HG03565 (cell line): ENCODE measurements at regions not wholly inside any gene's neighbourhood (a gene's known extent, or its start where the extent isn't known, plus 50 kb on each side); places are given as distances from the start of the nearest gene placed in this dataset.

Experiments used
- ATAC-seq: cut with Tn5 transposase; IDR thresholded peaks from one replicate; pipeline ENCODE4 v1.9.1; 2021; ENCODE audit warnings: mild to moderate bottlenecking, moderate library complexity; ENCODE audit not compliant: unreplicated experiment

- no peak for ATAC-seq
Observed at GRCh38 chr14:38850664-38851063, 252.4 kb downstream of the SEC23A start.

GRCh38 chr14:38848243-38848935, 254.6 kb downstream of the SEC23A start:
- no peak for ATAC-seq

GRCh38 chr14:38847161-38847560, 255.9 kb downstream of the SEC23A start:
- no peak for ATAC-seq

DNA sequence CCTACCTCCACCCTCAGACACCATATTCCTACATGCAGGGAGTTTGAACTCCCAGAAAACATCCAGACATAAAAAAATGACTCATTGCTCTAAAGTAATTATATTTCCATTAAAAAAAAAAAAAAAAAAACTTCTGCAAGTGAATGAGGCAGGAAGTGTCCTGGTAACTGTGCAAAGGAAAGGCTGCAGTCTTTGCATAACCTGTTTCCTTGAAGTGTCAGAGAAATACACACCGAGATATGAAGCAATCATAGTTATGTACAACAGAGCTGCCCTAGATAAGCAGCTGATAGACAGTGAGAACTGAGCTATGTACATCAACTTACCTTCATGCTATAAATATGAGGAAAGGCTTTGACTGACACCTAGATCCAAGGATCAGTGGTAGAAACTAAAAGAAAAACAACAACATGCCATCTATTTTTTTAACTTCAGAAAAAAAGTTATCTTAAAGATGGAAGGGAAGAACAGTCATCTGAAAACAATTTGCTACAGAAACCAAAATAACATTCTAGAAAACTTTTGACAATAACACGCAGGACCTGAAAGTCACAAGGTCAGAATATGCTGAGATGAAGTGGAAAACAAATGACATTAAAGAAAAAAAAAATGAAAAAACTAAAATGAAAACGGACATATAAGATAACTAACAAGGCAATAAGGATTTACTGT, 263.2 kb downstream of the SEC23A start:
- ATAC-seq, result no peak

DNA sequence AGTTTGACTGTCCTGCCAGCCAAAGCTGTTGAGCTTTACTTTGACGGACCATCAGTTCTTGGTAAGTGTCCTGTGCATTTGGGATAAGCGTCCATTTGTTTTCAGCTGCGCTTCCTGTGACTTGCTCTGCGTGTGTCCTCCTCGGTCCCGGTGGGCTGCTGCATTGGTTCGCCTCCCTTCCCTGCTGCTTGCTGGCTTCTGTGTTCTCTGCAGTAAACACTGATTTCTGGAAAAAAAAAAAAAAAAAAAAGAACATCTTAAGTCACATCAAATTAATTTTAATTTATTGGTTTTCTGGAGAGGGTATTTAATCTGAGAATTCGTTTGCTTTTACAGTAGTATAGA, 264.1 kb downstream of the SEC23A start:
- ATAC-seq, result no peak

DNA sequence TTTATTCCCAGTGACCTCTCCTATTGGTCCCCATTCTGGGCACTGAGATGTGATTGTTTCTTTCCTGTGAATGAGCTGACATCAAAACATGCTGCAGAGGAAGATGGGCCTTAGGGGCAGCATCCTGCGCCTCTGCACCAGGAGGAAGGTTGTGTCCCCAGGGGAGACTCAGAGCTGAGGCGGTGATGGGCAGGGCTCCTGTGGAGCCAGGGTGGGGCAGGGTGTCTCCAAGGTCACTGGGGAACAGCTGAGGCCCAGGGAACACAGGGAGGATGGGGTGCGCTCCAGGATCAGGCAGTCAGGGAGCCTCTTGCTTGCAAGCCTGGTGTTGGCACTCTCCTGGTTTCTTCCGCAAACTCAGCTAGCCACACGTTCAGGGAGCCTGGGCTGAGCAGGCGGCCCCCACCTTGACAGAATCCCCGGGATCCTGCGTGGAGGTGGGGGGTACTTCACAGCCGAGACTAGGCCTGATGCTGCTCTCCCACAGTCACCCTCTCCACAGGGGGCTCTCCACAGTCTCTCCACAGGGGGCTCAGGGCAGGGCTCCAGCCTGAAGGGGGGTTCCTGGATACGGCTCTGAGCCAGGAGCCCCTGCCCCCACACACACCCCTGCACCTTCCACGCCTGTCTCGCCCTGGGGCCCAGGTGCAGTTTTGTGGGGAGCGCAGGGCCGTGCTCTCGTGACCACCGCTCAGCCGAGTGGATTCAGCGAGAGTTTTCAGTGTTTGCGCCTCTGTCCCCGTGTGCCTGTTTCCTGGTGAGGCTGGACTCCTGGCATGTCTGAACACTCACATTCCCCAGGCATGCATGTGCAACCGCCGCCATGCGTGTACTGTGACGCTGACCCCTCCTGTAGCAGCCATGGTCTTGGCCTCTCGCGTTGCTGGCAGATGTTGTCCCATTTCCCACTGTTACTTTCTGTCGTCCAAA, 264.7 kb downstream of the SEC23A start:
- no peak for ATAC-seq

- no peak for ATAC-seq
Observed at GRCh38 chr14:38837343-38838048, 265.5 kb downstream of the SEC23A start.

DNA sequence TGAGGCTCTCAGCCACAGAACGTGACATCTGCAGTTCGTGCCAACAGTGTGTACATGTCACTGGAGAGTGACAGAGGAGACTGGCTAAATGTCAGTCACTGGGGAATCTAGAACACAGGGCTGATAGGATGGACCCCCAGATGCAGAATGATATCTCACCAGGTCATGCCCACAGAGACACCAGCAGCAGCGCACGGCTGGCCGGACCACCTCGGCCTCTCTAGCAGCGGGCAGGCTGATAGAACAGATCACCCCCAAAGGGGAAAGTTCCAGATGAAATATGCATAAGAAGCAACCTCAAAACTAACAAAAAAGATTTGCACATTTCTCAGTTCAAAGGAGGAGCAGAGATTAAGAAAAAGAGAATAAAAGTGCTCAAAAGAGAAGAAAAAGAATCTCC, 266.5 kb downstream of the SEC23A start:
- no peak for ATAC-seq

DNA sequence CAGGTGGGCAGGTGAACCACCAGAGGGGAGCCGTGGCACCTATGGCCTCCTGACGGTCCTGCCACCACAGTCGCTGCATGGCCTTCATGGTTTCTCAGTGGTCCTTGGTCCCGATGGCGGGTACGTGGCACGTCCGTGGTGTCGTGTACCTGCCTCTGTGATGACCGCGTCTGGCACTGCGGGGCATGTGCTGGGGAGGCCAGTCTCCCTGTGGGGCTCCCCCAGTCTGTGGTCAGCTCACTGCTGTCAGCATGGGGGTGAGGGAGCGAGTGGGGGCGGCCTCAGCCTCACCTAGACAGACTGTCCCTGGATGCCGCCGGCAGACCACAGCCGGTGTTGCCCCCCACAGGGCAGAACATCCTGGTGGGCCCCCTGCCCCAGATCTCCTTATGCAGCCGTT, 267.2 kb downstream of the SEC23A start:
- no peak for ATAC-seq

- ATAC-seq, result no peak
Observed at GRCh38 chr14:38828183-38828827, 274.7 kb downstream of the SEC23A start.

GRCh38 chr14:38824706-38825105, 278.3 kb downstream of the SEC23A start:
- no peak for ATAC-seq

GRCh38 chr14:38818555-38818954, 284.5 kb downstream of the SEC23A start:
- no peak for ATAC-seq

GRCh38 chr14:38808734-38809455, 294.1 kb downstream of the SEC23A start:
- ATAC-seq, result no peak

GRCh38 chr14:38799671-38800070, 303.4 kb downstream of the SEC23A start:
- ATAC-seq, result no peak

GRCh38 chr14:38794677-38795076, 308.4 kb downstream of the SEC23A start:
- no peak for ATAC-seq

GRCh38 chr14:38791862-38792261, 311.2 kb downstream of the SEC23A start:
- no peak for ATAC-seq

- ATAC-seq, result no peak
Observed at GRCh38 chr14:38790916-38791315, 312.1 kb downstream of the SEC23A start.

DNA sequence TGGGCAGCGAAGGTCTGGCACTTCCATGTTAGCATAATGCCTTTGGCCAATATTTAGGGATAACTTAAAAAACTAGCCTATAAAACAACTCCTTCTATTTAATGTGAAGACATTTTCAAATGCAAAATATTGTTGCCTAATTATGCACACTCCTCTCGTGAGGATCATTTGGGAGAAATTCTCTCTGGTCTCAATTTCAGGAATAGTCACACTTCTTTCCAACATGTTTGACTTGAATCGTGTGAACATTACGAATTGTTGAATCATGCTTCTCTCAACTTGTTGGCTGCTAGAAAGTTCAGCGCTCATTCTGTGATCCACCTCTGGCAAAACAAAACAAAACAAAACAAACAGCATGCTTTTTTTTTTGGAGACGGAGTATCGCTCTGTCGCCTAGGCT, 313.2 kb downstream of the SEC23A start:
- no peak for ATAC-seq

GRCh38 chr14:38788060-38788459, 315.0 kb downstream of the SEC23A start:
- ATAC-seq, result no peak

GRCh38 chr14:38786921-38787320, 316.1 kb downstream of the SEC23A start:
- no peak for ATAC-seq
